Liver (tissue), 3 donors: ENCODE measurements at regions not wholly inside any gene's neighbourhood (a gene's known extent, or its start where the extent isn't known, plus 50 kb on each side); places are given as distances from the start of the nearest gene placed in this dataset.

Experiments used
- JUND ChIP-seq, 2 donors: IDR thresholded peaks; 2 replicates each; pipeline ENCODE4 v1.6.1; 2016; ENCODE audit warnings: antibody characterized with exemption in 2 of 2
- NR2F2 ChIP-seq: IDR thresholded peaks from 2 replicates; pipeline ENCODE4 v1.6.1; 2016; ENCODE audit warnings: antibody characterized with exemption
- RAD21 ChIP-seq, 2 donors: IDR thresholded peaks; 2 replicates each; pipeline ENCODE4 v1.6.1; 2016; ENCODE audit warnings: antibody characterized with exemption in 2 of 2, mild to moderate bottlenecking in 2 of 2
- SP1 ChIP-seq: IDR thresholded peaks from 2 replicates; pipeline ENCODE4 v1.6.1; 2018; ENCODE audit warnings: antibody characterized with exemption, mild to moderate bottlenecking
- YY1 ChIP-seq: IDR thresholded peaks from 2 replicates; pipeline ENCODE4 v1.6.1; 2016; ENCODE audit warnings: antibody characterized with exemption, mild to moderate bottlenecking
- TF ChIP-seq, protein P1 (sequence below): fragments of 150-350 bp; IDR thresholded peaks from 2 replicates; pipeline ENCODE4 v1.5.1; 2017; ENCODE audit warnings: improper control_type of control experiment, low read depth, low read length; ENCODE audit not compliant: missing input control
- TF ChIP-seq, protein P2 (sequence below): IDR thresholded peaks from 2 replicates; pipeline ENCODE4 v1.6.1; 2016; ENCODE audit warnings: antibody characterized with exemption, mild to moderate bottlenecking
- donor health status: healthy.
- donor health status: healthy.

DNA sequence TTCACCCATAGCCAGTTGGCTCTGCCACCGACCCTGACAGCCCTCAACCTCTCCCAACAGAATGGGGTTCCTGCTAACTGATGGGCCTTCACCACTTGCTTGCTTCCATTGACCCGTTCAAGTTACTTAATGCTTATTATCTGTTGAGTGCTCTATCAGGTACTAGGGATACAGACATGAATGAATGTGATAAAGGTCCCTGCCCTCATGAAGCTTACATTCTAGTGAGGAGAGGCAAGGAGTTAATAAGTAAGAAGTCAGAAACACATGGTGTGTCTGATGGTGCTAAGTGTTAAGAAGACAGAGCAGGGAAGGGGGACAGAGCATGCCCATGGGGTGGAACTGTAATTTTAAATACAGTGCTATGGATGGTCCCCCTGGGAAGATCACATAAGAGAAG is 107.5 kb upstream of the JUN start:
- TF ChIP-seq, protein P1, sequence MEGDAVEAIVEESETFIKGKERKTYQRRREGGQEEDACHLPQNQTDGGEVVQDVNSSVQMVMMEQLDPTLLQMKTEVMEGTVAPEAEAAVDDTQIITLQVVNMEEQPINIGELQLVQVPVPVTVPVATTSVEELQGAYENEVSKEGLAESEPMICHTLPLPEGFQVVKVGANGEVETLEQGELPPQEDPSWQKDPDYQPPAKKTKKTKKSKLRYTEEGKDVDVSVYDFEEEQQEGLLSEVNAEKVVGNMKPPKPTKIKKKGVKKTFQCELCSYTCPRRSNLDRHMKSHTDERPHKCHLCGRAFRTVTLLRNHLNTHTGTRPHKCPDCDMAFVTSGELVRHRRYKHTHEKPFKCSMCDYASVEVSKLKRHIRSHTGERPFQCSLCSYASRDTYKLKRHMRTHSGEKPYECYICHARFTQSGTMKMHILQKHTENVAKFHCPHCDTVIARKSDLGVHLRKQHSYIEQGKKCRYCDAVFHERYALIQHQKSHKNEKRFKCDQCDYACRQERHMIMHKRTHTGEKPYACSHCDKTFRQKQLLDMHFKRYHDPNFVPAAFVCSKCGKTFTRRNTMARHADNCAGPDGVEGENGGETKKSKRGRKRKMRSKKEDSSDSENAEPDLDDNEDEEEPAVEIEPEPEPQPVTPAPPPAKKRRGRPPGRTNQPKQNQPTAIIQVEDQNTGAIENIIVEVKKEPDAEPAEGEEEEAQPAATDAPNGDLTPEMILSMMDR = no peak
- TF ChIP-seq, protein P2, sequence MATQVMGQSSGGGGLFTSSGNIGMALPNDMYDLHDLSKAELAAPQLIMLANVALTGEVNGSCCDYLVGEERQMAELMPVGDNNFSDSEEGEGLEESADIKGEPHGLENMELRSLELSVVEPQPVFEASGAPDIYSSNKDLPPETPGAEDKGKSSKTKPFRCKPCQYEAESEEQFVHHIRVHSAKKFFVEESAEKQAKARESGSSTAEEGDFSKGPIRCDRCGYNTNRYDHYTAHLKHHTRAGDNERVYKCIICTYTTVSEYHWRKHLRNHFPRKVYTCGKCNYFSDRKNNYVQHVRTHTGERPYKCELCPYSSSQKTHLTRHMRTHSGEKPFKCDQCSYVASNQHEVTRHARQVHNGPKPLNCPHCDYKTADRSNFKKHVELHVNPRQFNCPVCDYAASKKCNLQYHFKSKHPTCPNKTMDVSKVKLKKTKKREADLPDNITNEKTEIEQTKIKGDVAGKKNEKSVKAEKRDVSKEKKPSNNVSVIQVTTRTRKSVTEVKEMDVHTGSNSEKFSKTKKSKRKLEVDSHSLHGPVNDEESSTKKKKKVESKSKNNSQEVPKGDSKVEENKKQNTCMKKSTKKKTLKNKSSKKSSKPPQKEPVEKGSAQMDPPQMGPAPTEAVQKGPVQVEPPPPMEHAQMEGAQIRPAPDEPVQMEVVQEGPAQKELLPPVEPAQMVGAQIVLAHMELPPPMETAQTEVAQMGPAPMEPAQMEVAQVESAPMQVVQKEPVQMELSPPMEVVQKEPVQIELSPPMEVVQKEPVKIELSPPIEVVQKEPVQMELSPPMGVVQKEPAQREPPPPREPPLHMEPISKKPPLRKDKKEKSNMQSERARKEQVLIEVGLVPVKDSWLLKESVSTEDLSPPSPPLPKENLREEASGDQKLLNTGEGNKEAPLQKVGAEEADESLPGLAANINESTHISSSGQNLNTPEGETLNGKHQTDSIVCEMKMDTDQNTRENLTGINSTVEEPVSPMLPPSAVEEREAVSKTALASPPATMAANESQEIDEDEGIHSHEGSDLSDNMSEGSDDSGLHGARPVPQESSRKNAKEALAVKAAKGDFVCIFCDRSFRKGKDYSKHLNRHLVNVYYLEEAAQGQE = no peak
- TF ChIP-seq RAD21 (IDR thresholded peaks at IDR 0.05) (no peak), YY1 (no peak), JUND (IDR thresholded peaks at IDR 0.05) (no peak), NR2F2 (no peak), SP1 (no peak)
